ENCODE measurements at regions not wholly inside any gene's neighbourhood (a gene's known extent, or its start where the extent isn't known, plus 50 kb on each side); places are given as distances from the start of the nearest gene placed in this dataset.

- no peak for TF ChIP-seq CTCF (IDR thresholded peaks at IDR 0.05; ENCODE audit: low read depth, low read length)
- Histone ChIP-seq H3K27me3 (ENCODE audit: control insufficient read depth, insufficient read depth, low read length) (no peaks in the 10 kb centered on the region), H3K9me3 (ENCODE audit: control insufficient read depth, insufficient read depth, low read length) (peaks cover 14% of the 10 kb centered on the region), H3K27ac (ENCODE audit: low read depth, low read length) (no peak overlapping the region), H3K4me3 (ENCODE audit: low read depth, low read length) (no peak overlapping the region)
- ChIA-PET CTCF (no interaction called here), POLR2A (no interaction called here)
- DNase-seq (ENCODE audit: low read depth, low spot score), result no peak
Measured at GRCh38 chr20:22214296-22214695, 370.1 kb downstream of the FOXA2 start.

- POLR2A ChIA-PET, result no interaction called here
Measured at GRCh38 chr20:22213271-22213670, 371.1 kb downstream of the FOXA2 start.

GRCh38 chr20:22207280-22207679 lies 377.1 kb downstream of the FOXA2 start:
- peaks cover 4% of the 10 kb centered on the region; the same call in 1 of the 2 replicates for H3K9me3 ChIP-seq (ENCODE audit: control insufficient read depth, insufficient read depth, low read length)
- no peak for TF ChIP-seq CTCF (IDR thresholded peaks at IDR 0.05; ENCODE audit: low read depth, low read length)
- no peak overlapping the region for H3K4me3 ChIP-seq (ENCODE audit: low read depth, low read length)
- ChIA-PET POLR2A (no interaction called here), CTCF (no interaction called here)
- no peak overlapping the region for H3K27ac ChIP-seq (ENCODE audit: low read depth, low read length)
- no peak for DNase-seq (ENCODE audit: low read depth, low spot score)
- no peaks in the 10 kb centered on the region for H3K27me3 ChIP-seq (ENCODE audit: control insufficient read depth, insufficient read depth, low read length)

More at GRCh38 chr20:22213271-22213670, 371.1 kb downstream of the FOXA2 start:
- Histone ChIP-seq H3K27ac (ENCODE audit: low read depth, low read length) (no peak overlapping the region), H3K9me3 (ENCODE audit: control insufficient read depth, insufficient read depth, low read length) (peaks cover 14% of the 10 kb centered on the region), H3K4me3 (ENCODE audit: low read depth, low read length) (no peak overlapping the region), H3K27me3 (ENCODE audit: control insufficient read depth, insufficient read depth, low read length) (no peaks in the 10 kb centered on the region)
- no peak for TF ChIP-seq CTCF (IDR thresholded peaks at IDR 0.05; ENCODE audit: low read depth, low read length)
- DNase-seq (ENCODE audit: low read depth, low spot score), result no peak
- CTCF ChIA-PET, result no interaction called here

GRCh38 chr20:22204801-22205200 lies 379.6 kb downstream of the FOXA2 start:
- POLR2A ChIA-PET, result no interaction called here
- H3K27me3 ChIP-seq (ENCODE audit: control insufficient read depth, insufficient read depth, low read length), result no peaks in the 10 kb centered on the region

GRCh38 chr20:22182148-22182547 lies 402.2 kb downstream of the FOXA2 start:
- DNase-seq (ENCODE audit: low read depth, low spot score), result no peak
- Histone ChIP-seq H3K4me3 (ENCODE audit: low read depth, low read length) (no peak overlapping the region), H3K27ac (ENCODE audit: low read depth, low read length) (no peak overlapping the region), H3K27me3 (ENCODE audit: control insufficient read depth, insufficient read depth, low read length) (no peaks in the 10 kb centered on the region), H3K9me3 (ENCODE audit: control insufficient read depth, insufficient read depth, low read length) (peaks cover 12% of the 10 kb centered on the region; the same call in 1 of the 2 replicates)
- TF ChIP-seq CTCF (IDR thresholded peaks at IDR 0.05; ENCODE audit: low read depth, low read length), result no peak
- CTCF ChIA-PET, result no interaction called here
- POLR2A ChIA-PET, result no interaction called here

More at GRCh38 chr20:22204801-22205200, 379.6 kb downstream of the FOXA2 start:
- CTCF ChIA-PET, result no interaction called here
- Histone ChIP-seq H3K9me3 (ENCODE audit: control insufficient read depth, insufficient read depth, low read length) (peaks cover 4% of the 10 kb centered on the region; the same call in 1 of the 2 replicates), H3K27ac (ENCODE audit: low read depth, low read length) (no peak overlapping the region), H3K4me3 (ENCODE audit: low read depth, low read length) (no peak overlapping the region)
- no peak for TF ChIP-seq CTCF (IDR thresholded peaks at IDR 0.05; ENCODE audit: low read depth, low read length)
- no peak for DNase-seq (ENCODE audit: low read depth, low spot score)
